T-helper 17 cell (primary cell): ENCODE measurements at regions not wholly inside any gene's neighbourhood (a gene's known extent, or its start where the extent isn't known, plus 50 kb on each side); places are given as distances from the start of the nearest gene placed in this dataset.

Source experiments
- ATAC-seq: fragments of 150-1000 bp; cut with Tn5 transposase; 2 replicates; pipeline ENCODE4 v1.10.0; 2021; ENCODE audit warnings: mild to moderate bottlenecking, moderate library complexity
- DNase-seq, 3 donors: peaks; one replicate each; pipeline versions ENCODE4 v3.0.0 to v3.0.0-alpha.2; 2020 to 2021
- H3K9me3 ChIP-seq: one replicate; pipeline ENCODE4 v1.7.0; 2013; ENCODE audit warnings: low read length, mild to moderate bottlenecking; ENCODE audit not compliant: control insufficient read depth, poor library complexity, severe bottlenecking
- H3K27ac Mint-ChIP-seq: one replicate; pipeline ENCODE4 v1.8.0; 2022; ENCODE audit warnings: mild to moderate bottlenecking, moderate library complexity, mixed read lengths
- H3K27me3 Mint-ChIP-seq: one replicate; pipeline ENCODE4 v1.8.0; 2022; ENCODE audit warnings: mixed read lengths
- H3K36me3 Mint-ChIP-seq: one replicate; pipeline ENCODE4 v1.8.0; 2022; ENCODE audit warnings: low read depth, mixed read lengths
- H3K4me1 Mint-ChIP-seq: one replicate; pipeline ENCODE4 v1.8.0; 2022; ENCODE audit warnings: mild to moderate bottlenecking, mixed read lengths
- H3K4me3 Mint-ChIP-seq: one replicate; pipeline ENCODE4 v1.8.0; 2022; ENCODE audit warnings: mild to moderate bottlenecking, moderate library complexity, mixed read lengths

GRCh38 chr9:82281066-82281465, 292.5 kb downstream of the SPATA31D1 start:
- Mint-ChIP-seq H3K27me3 (no peaks in the 10 kb centered on the region), H3K36me3 (no peaks in the 10 kb centered on the region), H3K4me1 (no peaks in the 10 kb centered on the region), H3K4me3 (no peak overlapping the region), H3K27ac (no peak overlapping the region)
- ATAC-seq (no peak), DNase-seq (no peak)
- no peaks in the 10 kb centered on the region for H3K9me3 ChIP-seq

DNA sequence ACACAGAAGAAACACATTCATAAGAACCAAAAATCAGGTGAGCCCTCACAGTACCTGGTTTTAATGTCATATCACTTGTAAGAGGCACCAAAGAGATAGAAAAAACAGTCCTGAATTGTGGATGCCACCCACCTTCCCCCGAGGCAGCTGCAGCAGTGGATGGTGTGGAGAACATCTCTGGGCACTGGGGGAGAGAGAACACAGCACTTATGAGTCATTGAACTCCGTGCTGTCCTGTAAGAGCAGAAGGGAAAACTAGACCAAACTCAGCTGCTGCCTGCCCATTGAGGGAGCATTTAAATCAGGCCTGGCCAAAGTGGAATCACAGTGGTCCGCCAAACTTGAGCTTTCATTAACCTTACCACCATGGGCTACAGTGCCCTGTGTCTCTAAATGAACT, 296.2 kb downstream of the SPATA31D1 start:
- DNase-seq, result no peak
- H3K9me3 ChIP-seq, result no peaks in the 10 kb centered on the region
- no peak overlapping the region for H3K4me3 Mint-ChIP-seq
- no peaks in the 10 kb centered on the region for H3K27me3 Mint-ChIP-seq
- H3K36me3 Mint-ChIP-seq, result no peaks in the 10 kb centered on the region
- no peak for ATAC-seq
- H3K27ac Mint-ChIP-seq, result no peak overlapping the region
- no peaks in the 10 kb centered on the region for H3K4me1 Mint-ChIP-seq

DNA sequence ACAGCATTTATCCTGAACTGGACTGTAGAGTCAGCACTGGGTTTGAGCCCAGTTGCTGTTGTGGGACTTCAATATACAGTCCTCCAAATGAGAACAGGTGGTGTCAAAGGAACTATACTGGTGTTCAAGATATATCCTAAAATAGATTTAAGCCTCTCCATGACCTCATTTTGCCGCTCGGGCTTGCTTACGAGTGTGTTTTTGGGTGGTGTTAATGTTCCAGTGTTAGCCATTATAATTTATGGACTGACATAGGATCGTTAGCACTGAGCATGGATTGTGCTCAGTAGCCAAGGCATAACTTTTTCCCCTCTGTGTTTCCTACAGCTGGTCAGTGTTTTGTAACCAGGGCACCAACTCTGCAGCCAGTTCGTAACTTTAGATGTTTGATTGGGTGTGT, 306.6 kb downstream of the SPATA31D1 start:
- H3K4me1 Mint-ChIP-seq, result no peaks in the 10 kb centered on the region
- no peaks in the 10 kb centered on the region for H3K36me3 Mint-ChIP-seq
- no peak overlapping the region for H3K27ac Mint-ChIP-seq
- no peaks in the 10 kb centered on the region for H3K27me3 Mint-ChIP-seq
- no peak overlapping the region for H3K4me3 Mint-ChIP-seq
- DNase-seq, result no peak
- H3K9me3 ChIP-seq, result no peaks in the 10 kb centered on the region
- ATAC-seq, result no peak

DNA sequence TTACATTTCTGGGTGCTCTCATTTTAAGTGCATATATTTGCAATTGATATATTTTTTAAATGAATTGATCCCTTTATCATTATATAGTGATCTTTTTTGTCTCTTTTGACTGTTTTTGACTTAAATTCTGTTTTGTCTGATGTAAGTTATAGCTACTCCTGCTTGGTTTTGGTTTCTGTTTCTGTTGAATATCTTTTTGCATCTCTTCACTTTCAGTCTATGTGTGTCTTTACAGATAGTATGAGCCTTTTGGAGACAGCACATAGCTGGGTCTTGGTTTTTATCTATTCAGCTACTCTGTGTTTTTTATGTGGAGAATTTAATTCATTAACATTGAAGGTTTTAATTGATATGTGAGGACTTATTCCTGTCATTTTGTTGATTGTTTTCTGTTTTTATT, 311.3 kb downstream of the SPATA31D1 start:
- H3K27me3 Mint-ChIP-seq, result no peaks in the 10 kb centered on the region
- no peaks in the 10 kb centered on the region for H3K4me1 Mint-ChIP-seq
- no peak overlapping the region for H3K4me3 Mint-ChIP-seq
- no peak overlapping the region for H3K27ac Mint-ChIP-seq
- no peak for ATAC-seq
- no peaks in the 10 kb centered on the region for H3K36me3 Mint-ChIP-seq
- DNase-seq, result no peak
- no peaks in the 10 kb centered on the region for H3K9me3 ChIP-seq

DNA sequence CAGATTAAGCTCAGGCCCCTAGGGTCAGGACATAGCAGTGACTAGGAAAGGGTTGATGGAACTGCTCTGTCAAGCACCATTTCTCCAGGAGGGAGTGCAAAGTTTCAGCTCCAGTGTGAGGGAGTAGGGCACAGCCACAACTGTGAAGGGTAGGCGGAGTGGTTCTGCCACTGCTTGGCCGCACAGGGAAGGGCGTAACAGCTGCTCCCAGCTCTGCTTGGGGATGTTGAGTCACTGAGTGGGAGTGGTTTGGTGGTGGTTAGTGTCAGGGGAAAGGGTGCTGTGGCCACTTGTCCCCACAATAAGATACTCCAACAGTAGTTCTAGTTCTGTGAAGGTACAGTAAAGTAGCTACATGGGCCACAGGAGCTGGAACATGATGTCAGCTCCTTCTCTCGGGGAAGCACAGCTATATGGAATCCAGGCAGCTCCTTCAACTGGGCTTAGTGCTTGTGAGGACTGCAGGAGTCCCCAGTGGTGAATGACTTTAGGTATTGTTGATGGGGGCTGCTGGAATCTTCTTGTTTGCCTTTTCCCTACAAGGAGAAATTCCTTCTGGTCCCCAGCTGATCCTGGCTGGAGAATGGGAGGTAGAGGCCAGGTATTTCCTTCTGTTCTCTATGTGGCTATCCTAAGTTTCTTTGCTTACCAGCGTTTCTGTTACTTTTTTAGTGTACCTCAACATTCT, 314.5 kb downstream of the SPATA31D1 start:
- no peaks in the 10 kb centered on the region for H3K27me3 Mint-ChIP-seq
- DNase-seq, result no peak
- ATAC-seq, result no peak
- H3K4me1 Mint-ChIP-seq, result no peaks in the 10 kb centered on the region
- H3K9me3 ChIP-seq, result no peaks in the 10 kb centered on the region
- H3K36me3 Mint-ChIP-seq, result no peaks in the 10 kb centered on the region
- no peak overlapping the region for H3K4me3 Mint-ChIP-seq
- H3K27ac Mint-ChIP-seq, result no peak overlapping the region

DNA sequence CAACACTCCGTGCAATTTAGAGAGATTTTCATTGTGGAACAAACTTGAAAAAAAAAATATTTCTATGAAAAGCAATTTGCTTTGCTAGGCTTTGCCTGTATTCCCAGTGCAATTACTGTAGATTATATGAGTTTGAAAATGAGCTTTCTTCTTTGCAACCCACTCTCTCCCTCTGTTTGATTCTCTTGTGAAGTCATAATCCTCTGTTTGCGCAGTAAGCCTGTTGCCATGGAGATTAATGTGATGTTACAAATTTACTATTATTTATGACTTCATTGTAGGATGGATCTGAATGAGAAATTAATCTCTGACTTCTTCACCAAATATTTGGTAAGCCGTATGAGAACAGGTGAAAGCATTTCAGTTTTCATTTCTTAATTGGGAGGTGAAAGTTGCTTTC, 320.3 kb downstream of the SPATA31D1 start:
- DNase-seq, result no peak
- Mint-ChIP-seq H3K4me1 (no peaks in the 10 kb centered on the region), H3K27me3 (no peaks in the 10 kb centered on the region), H3K36me3 (no peaks in the 10 kb centered on the region), H3K4me3 (no peak overlapping the region), H3K27ac (no peak overlapping the region)
- ATAC-seq, result no peak
- H3K9me3 ChIP-seq, result no peaks in the 10 kb centered on the region

GRCh38 chr9:82313697-82314096, 325.1 kb downstream of the SPATA31D1 start:
- H3K9me3 ChIP-seq, result no peaks in the 10 kb centered on the region
- H3K36me3 Mint-ChIP-seq, result no peaks in the 10 kb centered on the region
- H3K4me1 Mint-ChIP-seq, result no peaks in the 10 kb centered on the region
- no peaks in the 10 kb centered on the region for H3K27me3 Mint-ChIP-seq
- H3K4me3 Mint-ChIP-seq, result no peak overlapping the region
- ATAC-seq (no peak), DNase-seq (no peak)
- H3K27ac Mint-ChIP-seq, result no peak overlapping the region

- Mint-ChIP-seq H3K27me3 (no peaks in the 10 kb centered on the region), H3K4me1 (no peaks in the 10 kb centered on the region), H3K27ac (no peak overlapping the region), H3K4me3 (no peak overlapping the region), H3K36me3 (no peaks in the 10 kb centered on the region)
- no peak for ATAC-seq
- H3K9me3 ChIP-seq, result no peaks in the 10 kb centered on the region
- no peak for DNase-seq
Observed at GRCh38 chr9:82320566-82320965, 332.0 kb downstream of the SPATA31D1 start.

DNA sequence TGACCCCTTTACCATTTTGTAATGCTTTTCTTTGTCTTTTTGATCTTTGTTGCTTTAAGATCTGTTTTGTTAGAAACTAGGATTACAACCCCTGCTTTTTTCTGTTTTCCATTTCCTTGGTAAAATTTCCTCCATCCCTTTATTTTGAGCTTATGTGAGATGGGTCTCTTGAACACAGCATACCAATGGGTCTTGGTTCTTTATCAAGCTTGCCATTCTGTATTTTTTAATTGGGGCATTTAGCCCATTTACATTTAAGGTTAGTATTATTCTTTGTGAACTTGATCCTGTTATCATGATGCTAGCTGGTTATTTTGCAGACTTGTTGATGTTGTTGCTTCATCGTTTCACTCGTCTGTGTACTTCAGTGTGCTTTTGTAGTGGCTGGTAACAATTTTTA, 337.3 kb downstream of the SPATA31D1 start:
- no peaks in the 10 kb centered on the region for H3K4me1 Mint-ChIP-seq
- H3K9me3 ChIP-seq, result no peaks in the 10 kb centered on the region
- no peak overlapping the region for H3K4me3 Mint-ChIP-seq
- no peak for ATAC-seq
- no peak for DNase-seq
- H3K27ac Mint-ChIP-seq, result no peak overlapping the region
- H3K27me3 Mint-ChIP-seq, result no peaks in the 10 kb centered on the region
- H3K36me3 Mint-ChIP-seq, result no peaks in the 10 kb centered on the region

DNA sequence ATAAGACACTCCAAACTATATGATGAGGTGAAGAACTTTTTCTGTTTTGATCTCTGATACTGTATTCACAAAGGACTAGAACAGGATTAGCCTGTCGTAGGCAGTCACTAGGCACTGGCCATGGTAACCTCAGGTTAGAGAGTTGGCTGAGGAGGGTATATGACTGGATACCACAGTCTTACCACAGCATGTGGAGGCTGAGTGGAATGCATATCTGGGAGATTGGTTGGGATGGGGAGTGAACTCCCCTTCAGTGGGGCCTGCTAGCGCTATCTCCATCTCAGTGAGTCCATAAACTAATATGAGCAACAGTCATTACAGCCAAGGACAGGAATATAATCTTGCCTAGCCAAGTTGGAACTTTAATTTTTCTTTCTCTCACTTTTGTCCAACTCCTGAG, 339.1 kb downstream of the SPATA31D1 start:
- no peak for DNase-seq
- H3K9me3 ChIP-seq, result no peaks in the 10 kb centered on the region
- H3K4me1 Mint-ChIP-seq, result no peaks in the 10 kb centered on the region
- H3K4me3 Mint-ChIP-seq, result no peak overlapping the region
- ATAC-seq, result no peak
- H3K36me3 Mint-ChIP-seq, result no peaks in the 10 kb centered on the region
- H3K27ac Mint-ChIP-seq, result no peak overlapping the region
- no peaks in the 10 kb centered on the region for H3K27me3 Mint-ChIP-seq

GRCh38 chr9:82331079-82331478, 342.5 kb downstream of the SPATA31D1 start:
- DNase-seq (no peak), ATAC-seq (no peak)
- Mint-ChIP-seq H3K4me1 (no peaks in the 10 kb centered on the region), H3K4me3 (no peak overlapping the region), H3K36me3 (no peaks in the 10 kb centered on the region), H3K27ac (no peak overlapping the region), H3K27me3 (no peaks in the 10 kb centered on the region)
- H3K9me3 ChIP-seq, result no peaks in the 10 kb centered on the region

DNA sequence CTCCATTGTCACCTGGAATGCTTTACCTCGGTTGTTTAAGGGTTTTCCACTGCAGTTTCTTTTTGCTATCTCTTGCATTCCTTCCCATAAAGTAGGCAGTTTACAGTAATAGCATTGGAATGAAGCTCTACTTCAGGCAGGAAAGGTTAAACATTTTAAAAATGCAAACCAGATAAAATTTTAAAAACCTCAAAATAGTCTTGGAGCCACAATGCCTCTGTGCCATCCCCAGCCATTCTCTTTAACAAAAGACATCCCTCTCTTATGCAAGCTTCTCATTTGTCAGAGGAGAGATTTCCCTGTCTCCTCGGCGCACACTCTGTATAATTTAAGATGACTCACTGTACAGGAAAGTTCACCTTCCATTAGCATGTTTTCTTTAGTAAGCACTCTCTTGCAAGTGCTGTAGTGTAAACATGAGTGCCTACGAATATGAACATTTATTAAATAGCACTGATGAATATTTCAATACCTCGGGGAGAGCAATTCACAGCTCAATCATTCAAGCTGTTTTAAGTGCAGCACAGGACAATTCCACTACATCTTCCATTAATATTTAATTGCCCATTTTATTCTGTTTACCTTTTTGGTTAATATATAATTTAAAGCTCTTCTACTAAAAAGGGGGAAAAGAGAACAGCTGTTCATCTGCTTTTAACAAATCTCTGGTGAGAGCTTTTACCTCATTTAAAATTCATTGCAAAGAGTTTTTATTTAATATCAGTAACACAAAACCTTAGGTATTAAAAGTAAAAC, 343.6 kb downstream of the SPATA31D1 start:
- H3K4me3 Mint-ChIP-seq, result no peak overlapping the region
- no peak for DNase-seq
- H3K36me3 Mint-ChIP-seq, result no peaks in the 10 kb centered on the region
- ATAC-seq, result no peak
- no peaks in the 10 kb centered on the region for H3K9me3 ChIP-seq
- H3K4me1 Mint-ChIP-seq, result no peaks in the 10 kb centered on the region
- H3K27ac Mint-ChIP-seq, result no peak overlapping the region
- no peaks in the 10 kb centered on the region for H3K27me3 Mint-ChIP-seq

DNA sequence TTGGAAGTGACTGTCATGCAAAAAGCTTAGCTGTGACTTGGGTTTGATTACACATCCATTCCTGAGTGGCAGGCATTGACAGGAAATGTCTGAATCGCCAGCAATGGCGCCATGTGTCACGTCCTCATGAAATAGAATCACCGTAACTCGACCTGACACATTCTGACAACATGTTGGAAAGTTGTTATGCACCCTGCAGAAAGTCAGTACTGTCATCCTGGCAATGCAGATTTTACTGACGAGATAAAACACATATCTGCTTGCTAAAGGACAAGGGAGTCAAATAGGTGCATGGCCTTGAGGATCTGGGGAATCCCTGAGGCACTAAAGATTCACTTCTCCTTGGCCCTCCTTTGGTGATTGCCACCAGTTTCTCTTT, 344.2 kb downstream of the SPATA31D1 start:
- H3K4me3 Mint-ChIP-seq, result no peak overlapping the region
- ATAC-seq (no peak), DNase-seq (no peak)
- H3K4me1 Mint-ChIP-seq, result no peaks in the 10 kb centered on the region
- H3K27me3 Mint-ChIP-seq, result no peaks in the 10 kb centered on the region
- no peaks in the 10 kb centered on the region for H3K36me3 Mint-ChIP-seq
- no peak overlapping the region for H3K27ac Mint-ChIP-seq
- H3K9me3 ChIP-seq, result no peaks in the 10 kb centered on the region

GRCh38 chr9:82333671-82334070, 345.1 kb downstream of the SPATA31D1 start:
- no peaks in the 10 kb centered on the region for H3K27me3 Mint-ChIP-seq
- H3K9me3 ChIP-seq, result no peaks in the 10 kb centered on the region
- no peak overlapping the region for H3K27ac Mint-ChIP-seq
- ATAC-seq (no peak), DNase-seq (no peak)
- no peak overlapping the region for H3K4me3 Mint-ChIP-seq
- no peaks in the 10 kb centered on the region for H3K4me1 Mint-ChIP-seq
- no peaks in the 10 kb centered on the region for H3K36me3 Mint-ChIP-seq
